Spleen (tissue), 11 donors: ENCODE measurements at regions not wholly inside any gene's neighbourhood (a gene's known extent, or its start where the extent isn't known, plus 50 kb on each side); places are given as distances from the start of the nearest gene placed in this dataset.
A peak's percentile ranks its signal among the peaks of the same experiment; 100 is the strongest.

Experiments used
- DNase-seq: peaks from one replicate; pipeline ENCODE4 v3.0.0-alpha.2; 2020
- H3K27ac ChIP-seq, 8 donors: fragments of 200-600 bp; sonication (generic) in 7 of 8; 1 replicate in 4 of 8; 2 replicates in 4 of 8; pipeline versions ENCODE4 v1.5.0 to v1.8.0; 2016 to 2021; ENCODE audit warnings: inconsistent platforms in 4 of 8, mild to moderate bottlenecking in 4 of 8, moderate library complexity in 1 of 8
- H3K27me3 ChIP-seq, 7 donors: fragments of 200-600 bp; sonication (generic) in 6 of 7; replicated peaks in 1 of 7; 1 replicate in 4 of 7; 2 replicates in 3 of 7; pipeline versions ENCODE4 v1.5.0 to v1.8.0; 2016 to 2021; ENCODE audit warnings: inconsistent platforms in 3 of 7, mild to moderate bottlenecking in 1 of 7
- H3K36me3 ChIP-seq, 6 donors: fragments of 200-600 bp; sonication (generic) in 5 of 6; 1 replicate in 4 of 6; 2 replicates in 2 of 6; pipeline versions ENCODE4 v1.5.0 to v1.8.0; 2016 to 2021; ENCODE audit warnings: inconsistent platforms in 2 of 6
- H3K4me1 ChIP-seq, 6 donors: fragments of 200-600 bp; sonication (generic) in 5 of 6; 1 replicate in 3 of 6; 2 replicates in 3 of 6; pipeline versions ENCODE4 v1.5.0 to v1.8.0; 2016 to 2021; ENCODE audit warnings: inconsistent platforms in 3 of 6
- H3K4me3 ChIP-seq, 8 donors: fragments of 200-600 bp; sonication (generic) in 7 of 8; 1 replicate in 4 of 8; 2 replicates in 4 of 8; pipeline versions ENCODE4 v1.5.0 to v1.8.0; 2016 to 2021; ENCODE audit warnings: inconsistent platforms in 4 of 8, mild to moderate bottlenecking in 4 of 8, moderate library complexity in 2 of 8
- H3K9me3 ChIP-seq, 8 donors: fragments of 200-600 bp; sonication (generic) in 7 of 8; 1 replicate in 4 of 8; 2 replicates in 4 of 8; pipeline versions ENCODE4 v1.5.0 to v1.8.0; 2016 to 2021; ENCODE audit warnings: inconsistent platforms in 4 of 8
- CTCF ChIP-seq, 11 experiments: fragments of 200-600 bp in 7 of 11; fragments of 450-650 bp in 4 of 11; sonication (generic) in 4 of 11; IDR thresholded peaks in 8 of 11; conservative IDR thresholded peaks in 3 of 11; 1 replicate in 7 of 11; 2 replicates in 4 of 11; pipeline versions ENCODE4 v1.4.0 to v1.8.0; 2016 to 2021; ENCODE audit warnings: antibody characterized with exemption in 11 of 11, inconsistent platforms in 4 of 11, mild to moderate bottlenecking in 1 of 11
- POLR2A ChIP-seq, 3 donors: fragments of 450-650 bp; IDR thresholded peaks; one replicate each; pipeline ENCODE4 v1.5.1; 2017; ENCODE audit warnings: antibody characterized with exemption in 3 of 3, mild to moderate bottlenecking in 1 of 3
- POLR2AphosphoS5 ChIP-seq, 3 donors: sonication (generic); formaldehyde crosslinking; IDR thresholded peaks; one replicate each; pipeline ENCODE4 v1.5.1; 2017; ENCODE audit warnings: antibody characterized with exemption in 3 of 3
- whole genome bisulfite sequencing, 5 donors: extraction: QIAGEN DNeasy Blood & Tissue Kit in 3 of 5; methylation state at CpG; one replicate each; pipeline versions ENCODE4 v1.1.5 to v1.1.7; 2013 to 2018; 5-methylcytosine and 5-hydroxymethylcytosine counted together
- intact Hi-C: fragments of 100-400 bp; cut with DNase I; formaldehyde crosslinking; loops from one replicate; pipeline ENCODE4 v1.15.0; 2023; ENCODE audit warnings: low total_unique reads
- donor health status: healthy with polysubstance abuse.
- donor health status: DM: no; HTN: no; CAD: no; lungs with moderate emphysema.
- donor health status: DM: no; HTN: no; CAD: no.
- donor health status: Bipolar disorder and iron deficiency.
- donor health status: healthy.
- donor health status: DM: no; HTN: no; CAD: no.
- donor health status: DM: yes; HTN: yes; CAD: no.

- intact Hi-C loops: no loop called here
- 79 to 94% (median 87%) methylated on average over 5 of the region's 5 CpGs for WGBS, 5 donors
- TF ChIP-seq CTCF (IDR thresholded peaks at IDR 0.05 in 8 of 11, conservative IDR thresholded peaks at IDR 0.05 in 3 of 11) (no peak), POLR2AphosphoS5 (IDR thresholded peaks at IDR 0.05) (no peak), POLR2A (IDR thresholded peaks at IDR 0.05) (no peak)
- H3K27ac ChIP-seq: no peak overlapping the region
- H3K27me3 ChIP-seq: no peaks in the 10 kb centered on the region
- H3K4me1 ChIP-seq: no peaks in the 10 kb centered on the region
- DNase-seq: no peak
- H3K4me3 ChIP-seq: no peak overlapping the region
- H3K36me3 ChIP-seq: no peaks in the 10 kb centered on the region
- no peaks in the 10 kb centered on the region for H3K9me3 ChIP-seq
Measured at GRCh38 chr18:67426486-67426885, 90.0 kb downstream of the DSEL start.

GRCh38 chr18:67425672-67426071, 90.8 kb downstream of the DSEL start:
- no peak for DNase-seq
- Histone ChIP-seq H3K36me3 (no peaks in the 10 kb centered on the region), H3K27ac (no peak overlapping the region), H3K9me3 (no peaks in the 10 kb centered on the region), H3K4me3 (no peak overlapping the region), H3K27me3 (no peaks in the 10 kb centered on the region), H3K4me1 (no peaks in the 10 kb centered on the region)
- no peak for TF ChIP-seq POLR2AphosphoS5 (IDR thresholded peaks at IDR 0.05)
- TF ChIP-seq POLR2A (IDR thresholded peaks at IDR 0.05): no peak
- no peak for TF ChIP-seq CTCF (IDR thresholded peaks at IDR 0.05 in 8 of 11, conservative IDR thresholded peaks at IDR 0.05 in 3 of 11)
- intact Hi-C loops: no loop called here

GRCh38 chr18:67421651-67422050, 94.9 kb downstream of the DSEL start:
- no peaks in the 10 kb centered on the region for H3K36me3 ChIP-seq
- 81 to 98% (median 88%) methylated on average over 1 of the region's 1 CpG for WGBS, 5 donors
- no peak for TF ChIP-seq POLR2AphosphoS5 (IDR thresholded peaks at IDR 0.05)
- no peak for TF ChIP-seq POLR2A (IDR thresholded peaks at IDR 0.05)
- TF ChIP-seq CTCF (IDR thresholded peaks at IDR 0.05 in 8 of 11, conservative IDR thresholded peaks at IDR 0.05 in 3 of 11): no peak
- no peaks in the 10 kb centered on the region for H3K27me3 ChIP-seq
- intact Hi-C loops: no loop called here
- no peak overlapping the region for H3K4me3 ChIP-seq
- no peaks in the 10 kb centered on the region for H3K9me3 ChIP-seq
- DNase-seq: no peak
- H3K4me1 ChIP-seq: peaks cover 0 to 10% (median 1%) of the 10 kb centered on the region in 6 donors
- no peak overlapping the region for H3K27ac ChIP-seq

GRCh38 chr18:67417864-67418523, 98.5 kb downstream of the DSEL start:
- Histone ChIP-seq H3K4me1 (peaks cover 0 to 10% (median 1%) of the 10 kb centered on the region in 6 donors), H3K27me3 (no peaks in the 10 kb centered on the region), H3K9me3 (no peaks in the 10 kb centered on the region), H3K36me3 (no peaks in the 10 kb centered on the region), H3K4me3 (peak overlapping the region in 5 of 8 donors; percentile 2 to 61 (median 16)), H3K27ac (peak overlapping the region in 7 of 8 donors; percentile 12 to 64 (median 49))
- TF ChIP-seq POLR2AphosphoS5 (IDR thresholded peaks at IDR 0.05) (no peak), POLR2A (IDR thresholded peaks at IDR 0.05) (no peak), CTCF (IDR thresholded peaks at IDR 0.05 in 8 of 11, conservative IDR thresholded peaks at IDR 0.05 in 3 of 11) (no peak)
- no peak for DNase-seq
- WGBS, 5 donors: 46 to 52% (median 49%) methylated on average over 6 of the region's 6 CpGs
- intact Hi-C loops: no loop called here
